Smooth muscle cell (in vitro differentiated cells): ENCODE measurements at regions not wholly inside any gene's neighbourhood (a gene's known extent, or its start where the extent isn't known, plus 50 kb on each side); places are given as distances from the start of the nearest gene placed in this dataset.

ENCODE experiments used
- DNase-seq: peaks from one replicate; lab custom pipeline; 2025; ENCODE audit not compliant: unreplicated experiment; lab: John Stamatoyannopoulos, UW
- H2AFZ ChIP-seq: fragments of 200-600 bp; sonication (generic); 2 replicates; pipeline ENCODE4 v1.6.0; 2016; ENCODE audit warnings: antibody characterized with exemption, low read depth, mild to moderate bottlenecking
- H3F3A ChIP-seq: fragments of 200-600 bp; sonication (generic); 2 replicates; pipeline ENCODE4 v1.6.0; 2017; ENCODE audit warnings: antibody characterized with exemption, low read depth
- H3K27ac ChIP-seq: fragments of 200-600 bp; sonication (generic); 2 replicates; pipeline ENCODE4 v1.5.1; 2016; ENCODE audit warnings: low read depth, mild to moderate bottlenecking
- H3K27me3 ChIP-seq: fragments of 200-600 bp; sonication (generic); 2 replicates; pipeline ENCODE4 v1.6.1; 2016; ENCODE audit warnings: low read depth, mild to moderate bottlenecking
- H3K36me3 ChIP-seq: fragments of 200-600 bp; sonication (generic); 2 replicates; pipeline ENCODE4 v1.5.1; 2016; ENCODE audit warnings: low read depth
- H3K4me1 ChIP-seq: fragments of 200-600 bp; sonication (generic); 2 replicates; pipeline ENCODE4 v1.5.1; 2016; ENCODE audit warnings: low read depth
- H3K4me2 ChIP-seq: fragments of 200-600 bp; sonication (generic); 2 replicates; pipeline ENCODE4 v1.6.0; 2016; ENCODE audit warnings: mild to moderate bottlenecking
- H3K4me3 ChIP-seq: fragments of 200-600 bp; sonication (generic); 2 replicates; pipeline ENCODE4 v1.5.1; 2016; ENCODE audit warnings: mild to moderate bottlenecking
- H3K79me2 ChIP-seq: fragments of 200-600 bp; sonication (generic); 2 replicates; pipeline ENCODE4 v1.6.0; 2016; ENCODE audit warnings: low read depth, mild to moderate bottlenecking
- H3K9ac ChIP-seq: fragments of 200-600 bp; sonication (generic); 2 replicates; pipeline ENCODE4 v1.6.0; 2016; ENCODE audit warnings: low read depth
- H3K9me3 ChIP-seq: fragments of 200-600 bp; sonication (generic); replicated peaks from 2 replicates; pipeline ENCODE4 v1.5.1; 2016; ENCODE audit warnings: low read depth
- H4K20me1 ChIP-seq: fragments of 200-600 bp; sonication (generic); 2 replicates; pipeline ENCODE4 v1.6.0; 2016; ENCODE audit warnings: low read depth
- WGBS: methylation state at CpG from one replicate; pipeline ENCODE4 v1.1.7; 2016; ENCODE audit warnings: low lambda C conversion rate; 5-methylcytosine and 5-hydroxymethylcytosine counted together
- TF ChIP-seq, protein P1 (sequence below): fragments of 200-600 bp; sonication (generic); IDR thresholded peaks from 2 replicates; pipeline ENCODE4 v1.5.1; 2017; ENCODE audit warnings: borderline replicate concordance, mild to moderate bottlenecking, antibody characterized with exemption; ENCODE audit not compliant: insufficient read depth, poor library complexity, severe bottlenecking

DNA sequence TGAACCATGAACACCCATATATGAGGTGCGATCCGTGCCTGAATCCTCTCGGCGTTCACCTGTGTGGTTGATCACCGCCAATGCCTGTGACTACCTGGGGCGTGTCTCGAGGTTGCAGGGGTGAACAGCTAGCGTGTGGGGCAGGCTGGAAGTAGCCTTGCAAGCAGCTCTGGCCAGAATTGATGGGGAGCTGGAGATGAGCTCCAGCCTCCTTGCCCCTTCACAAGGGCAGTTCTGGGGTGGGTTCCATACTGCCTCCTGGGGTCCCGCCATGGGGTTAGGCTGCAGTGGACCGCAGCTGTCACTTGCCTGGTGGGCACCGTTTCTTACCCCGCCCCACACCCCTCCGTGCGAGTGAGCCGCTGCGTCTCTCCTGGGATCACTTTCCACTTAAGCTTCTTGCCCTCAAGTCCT, 154.5 kb upstream of the SOX1 start:
- TF ChIP-seq, protein P1, sequence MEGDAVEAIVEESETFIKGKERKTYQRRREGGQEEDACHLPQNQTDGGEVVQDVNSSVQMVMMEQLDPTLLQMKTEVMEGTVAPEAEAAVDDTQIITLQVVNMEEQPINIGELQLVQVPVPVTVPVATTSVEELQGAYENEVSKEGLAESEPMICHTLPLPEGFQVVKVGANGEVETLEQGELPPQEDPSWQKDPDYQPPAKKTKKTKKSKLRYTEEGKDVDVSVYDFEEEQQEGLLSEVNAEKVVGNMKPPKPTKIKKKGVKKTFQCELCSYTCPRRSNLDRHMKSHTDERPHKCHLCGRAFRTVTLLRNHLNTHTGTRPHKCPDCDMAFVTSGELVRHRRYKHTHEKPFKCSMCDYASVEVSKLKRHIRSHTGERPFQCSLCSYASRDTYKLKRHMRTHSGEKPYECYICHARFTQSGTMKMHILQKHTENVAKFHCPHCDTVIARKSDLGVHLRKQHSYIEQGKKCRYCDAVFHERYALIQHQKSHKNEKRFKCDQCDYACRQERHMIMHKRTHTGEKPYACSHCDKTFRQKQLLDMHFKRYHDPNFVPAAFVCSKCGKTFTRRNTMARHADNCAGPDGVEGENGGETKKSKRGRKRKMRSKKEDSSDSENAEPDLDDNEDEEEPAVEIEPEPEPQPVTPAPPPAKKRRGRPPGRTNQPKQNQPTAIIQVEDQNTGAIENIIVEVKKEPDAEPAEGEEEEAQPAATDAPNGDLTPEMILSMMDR, result no peak
- no peaks in the 10 kb centered on the region for H3K9me3 ChIP-seq
- H3K79me2 ChIP-seq, result no peaks in the 10 kb centered on the region
- no peaks in the 10 kb centered on the region for H4K20me1 ChIP-seq
- no peak for DNase-seq
- peaks cover 11% of the 10 kb centered on the region for H3K27me3 ChIP-seq
- 94% methylated on average over 16 of the region's 16 CpGs for WGBS
- H3K36me3 ChIP-seq, result no peaks in the 10 kb centered on the region
- H2AFZ ChIP-seq, result no peak overlapping the region
- no peaks in the 10 kb centered on the region for H3K4me1 ChIP-seq
- H3K9ac ChIP-seq, result no peak overlapping the region
- H3K4me2 ChIP-seq, result no peak overlapping the region
- no peak overlapping the region for H3K27ac ChIP-seq
- H3F3A ChIP-seq, result no peaks in the 10 kb centered on the region
- no peak overlapping the region for H3K4me3 ChIP-seq

DNA sequence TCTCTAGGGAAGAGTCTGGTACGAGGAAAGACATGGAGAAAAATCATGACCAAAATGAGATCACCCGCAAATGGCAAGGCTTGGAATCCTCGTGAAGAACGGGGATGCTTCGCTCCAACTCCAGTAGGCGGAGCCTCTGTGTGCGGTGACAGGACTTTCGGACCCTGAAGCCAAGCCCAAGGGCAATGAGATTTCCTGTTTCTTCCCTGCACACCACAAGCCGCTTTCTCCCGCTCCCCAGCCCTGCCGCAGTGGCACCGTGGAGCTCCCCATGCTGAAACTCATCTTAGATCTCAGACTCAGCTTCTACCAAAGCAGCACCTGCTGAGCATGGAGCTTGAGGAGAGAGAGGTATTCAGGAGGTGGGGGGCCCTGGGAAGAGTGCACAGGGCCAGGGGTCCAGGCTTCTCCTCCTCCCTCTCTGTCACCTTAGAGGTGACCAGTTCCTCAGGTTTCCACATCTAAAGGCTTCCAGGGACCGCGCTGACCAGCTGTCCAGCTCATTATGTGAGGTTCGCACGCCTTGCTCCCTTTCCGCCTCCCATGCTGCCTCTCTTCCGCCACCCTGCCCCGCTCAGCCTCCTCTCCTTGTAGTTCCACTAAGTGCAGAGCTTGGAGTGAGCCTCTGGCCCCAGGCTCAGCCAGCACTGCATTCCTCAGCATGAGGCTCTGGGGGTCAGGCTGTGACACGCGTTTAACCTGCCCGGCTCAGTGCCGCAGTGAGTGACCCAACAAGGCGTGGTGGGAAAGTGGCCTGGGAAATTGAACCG, 153.8 kb upstream of the SOX1 start:
- Histone ChIP-seq H3K79me2 (no peaks in the 10 kb centered on the region), H3K27ac (no peak overlapping the region), H3K4me2 (no peak overlapping the region), H3K9me3 (no peaks in the 10 kb centered on the region), H3F3A (no peaks in the 10 kb centered on the region), H4K20me1 (no peaks in the 10 kb centered on the region), H3K4me3 (no peak overlapping the region), H3K9ac (no peak overlapping the region), H3K36me3 (no peaks in the 10 kb centered on the region), H2AFZ (no peak overlapping the region), H3K4me1 (no peaks in the 10 kb centered on the region), H3K27me3 (peaks cover 11% of the 10 kb centered on the region)
- 82% methylated on average over 23 of the region's 25 CpGs for WGBS
- TF ChIP-seq, protein P1, result no peak
- no peak for DNase-seq

DNA sequence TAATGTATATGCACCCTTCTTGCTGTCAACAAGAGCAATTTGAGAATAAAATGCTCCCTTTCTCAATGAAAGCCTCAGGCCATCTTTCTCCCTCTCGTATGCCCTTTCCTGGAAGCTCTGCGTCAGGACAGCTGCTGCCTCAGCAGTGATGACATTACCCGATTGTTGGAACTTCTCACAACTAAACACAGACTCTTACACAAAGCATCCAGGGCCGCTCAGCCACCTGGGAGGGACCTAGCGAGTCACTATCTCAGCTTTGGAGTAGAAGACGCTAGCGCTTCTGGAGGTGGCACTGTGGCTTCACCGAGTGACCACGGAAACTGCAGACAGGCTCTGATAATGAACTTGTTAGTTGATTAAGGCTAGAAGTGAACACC, 153.2 kb upstream of the SOX1 start:
- Histone ChIP-seq H3K27me3 (peaks cover 11% of the 10 kb centered on the region), H3K4me2 (no peak overlapping the region), H3K79me2 (no peaks in the 10 kb centered on the region), H3F3A (no peaks in the 10 kb centered on the region), H3K9ac (no peak overlapping the region), H3K27ac (no peak overlapping the region), H3K4me3 (no peak overlapping the region), H3K9me3 (no peaks in the 10 kb centered on the region), H2AFZ (no peak overlapping the region), H4K20me1 (no peaks in the 10 kb centered on the region), H3K36me3 (no peaks in the 10 kb centered on the region), H3K4me1 (no peaks in the 10 kb centered on the region)
- 73% methylated on average over 9 of the region's 9 CpGs for WGBS
- TF ChIP-seq, protein P1, result no peak
- DNase-seq, result no peak
